ENCODE measurements at regions not wholly inside any gene's neighbourhood (a gene's known extent, or its start where the extent isn't known, plus 50 kb on each side); places are given as distances from the start of the nearest gene placed in this dataset.

DNA sequence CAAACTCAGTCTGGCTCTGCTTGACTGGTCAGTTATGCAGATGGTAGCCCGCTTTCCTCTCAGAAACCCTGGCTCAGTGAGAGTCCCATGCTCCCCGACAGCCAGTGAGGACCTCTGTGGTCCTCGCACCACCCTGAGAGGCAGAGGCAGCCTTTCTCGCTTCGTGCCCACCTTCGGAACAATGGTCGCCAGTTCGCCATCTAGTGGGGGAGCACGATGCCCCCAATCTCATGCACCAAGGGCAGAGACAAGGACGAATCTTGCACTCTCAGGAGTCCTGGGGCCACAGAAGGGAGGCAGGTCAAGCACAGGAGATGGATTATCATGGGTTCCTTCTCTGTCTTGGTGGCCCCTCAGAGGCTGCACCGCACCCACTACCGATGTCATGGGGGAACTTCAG lies 75.2 kb downstream of the RHCG start:
- no peak for DNase-seq

DNA sequence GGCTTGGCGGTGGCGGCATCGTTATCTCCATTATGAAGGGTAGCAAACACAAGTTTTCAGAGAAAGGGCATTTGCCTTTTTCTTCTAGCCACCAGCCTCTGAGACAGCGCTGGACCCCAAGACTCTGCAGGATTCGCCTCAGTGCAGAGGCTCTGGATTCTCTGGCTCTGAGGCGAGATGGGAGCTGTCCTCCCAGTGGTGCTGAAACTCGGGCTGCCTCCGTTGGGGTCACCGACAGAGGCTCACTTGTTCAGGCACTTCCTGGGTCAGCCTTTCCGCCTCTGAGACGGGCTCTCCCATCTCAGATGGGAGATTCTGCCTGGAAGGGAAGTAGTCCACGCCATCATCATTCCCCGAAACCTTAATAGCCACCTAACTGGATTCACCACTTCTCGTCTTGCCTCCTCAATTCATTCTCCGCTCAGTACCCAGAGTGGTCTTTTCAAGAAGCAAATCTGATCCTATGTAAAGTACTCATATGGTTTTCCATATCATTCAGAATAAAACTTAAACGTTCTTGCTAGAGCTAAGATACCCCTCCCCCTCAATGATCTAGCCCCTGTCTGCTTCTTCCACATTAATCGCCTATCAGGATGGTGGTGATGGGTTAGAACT lies 76.9 kb downstream of the RHCG start:
- DNase-seq: no peak

DNA sequence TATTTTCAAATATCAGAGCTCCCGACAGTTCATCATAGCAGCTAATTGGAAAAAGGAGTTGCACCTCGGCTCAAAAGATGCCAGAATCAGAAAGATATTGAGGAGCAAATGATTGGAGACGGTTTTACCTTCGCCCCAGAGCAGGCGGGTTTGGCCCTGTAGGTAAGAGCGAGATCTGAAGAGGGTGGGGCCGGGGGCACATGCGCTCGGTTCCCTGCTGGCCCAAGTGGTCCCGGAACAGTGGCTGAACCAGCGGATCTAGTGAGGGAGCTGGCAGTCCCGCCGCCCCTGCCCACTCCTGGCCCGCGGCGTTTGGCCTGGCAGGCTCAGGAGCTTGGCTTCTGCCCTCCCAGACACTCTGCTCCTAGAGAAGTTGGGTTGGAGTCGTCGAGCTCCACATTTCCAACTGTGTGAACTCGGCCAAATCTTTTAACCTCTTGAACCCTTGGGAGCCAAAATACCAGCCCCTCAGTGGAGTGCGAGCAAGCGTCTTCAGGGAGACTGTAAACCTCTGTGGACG lies 79.1 kb downstream of the RHCG start:
- DNase-seq: no peak

DNA sequence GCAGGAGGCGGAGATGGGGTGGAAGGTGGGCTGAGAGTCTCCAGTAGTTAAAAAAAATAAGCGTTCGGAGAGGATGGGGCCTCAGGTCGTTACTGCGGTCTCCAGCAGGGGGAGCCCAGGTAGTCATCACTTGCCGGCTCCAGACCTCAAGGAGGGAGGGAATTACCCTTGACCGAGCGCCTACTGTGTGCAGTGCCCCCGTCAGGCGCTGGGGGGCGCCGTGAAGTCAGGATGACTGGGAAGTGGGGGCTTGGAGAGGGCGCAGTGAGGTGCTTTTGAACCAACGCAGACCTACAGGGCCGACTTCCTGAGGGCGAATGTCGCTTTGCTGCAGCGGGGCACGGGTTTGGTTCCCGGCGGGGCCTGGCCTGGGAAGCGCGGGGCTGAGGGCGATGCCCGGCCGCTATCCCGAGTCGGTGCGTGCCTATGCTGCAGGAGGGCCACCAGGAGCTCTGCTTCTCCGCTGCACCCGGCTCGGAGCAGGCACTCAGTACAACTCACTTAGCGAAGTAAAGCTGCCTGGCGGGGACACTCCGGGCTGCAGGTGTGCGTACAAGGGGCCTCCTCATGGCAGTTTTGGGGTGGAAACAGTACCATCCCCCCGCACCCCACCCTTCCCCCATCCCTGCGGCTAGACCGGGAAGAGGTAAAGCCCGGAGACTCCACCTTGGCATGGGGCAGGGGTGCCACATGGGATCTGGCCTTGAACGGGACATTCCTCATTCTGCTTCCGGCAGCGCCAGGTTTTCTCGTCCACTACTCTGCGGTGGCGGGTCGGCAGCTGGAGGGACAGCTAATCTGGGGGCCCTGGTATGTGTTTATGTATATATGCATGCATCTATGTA lies 79.8 kb downstream of the RHCG start:
- DNase-seq: peak; percentile 45

GRCh38 chr15:89414571-89414970 lies 79.9 kb upstream of the POLG start:
- DNase-seq: no peak

DNA sequence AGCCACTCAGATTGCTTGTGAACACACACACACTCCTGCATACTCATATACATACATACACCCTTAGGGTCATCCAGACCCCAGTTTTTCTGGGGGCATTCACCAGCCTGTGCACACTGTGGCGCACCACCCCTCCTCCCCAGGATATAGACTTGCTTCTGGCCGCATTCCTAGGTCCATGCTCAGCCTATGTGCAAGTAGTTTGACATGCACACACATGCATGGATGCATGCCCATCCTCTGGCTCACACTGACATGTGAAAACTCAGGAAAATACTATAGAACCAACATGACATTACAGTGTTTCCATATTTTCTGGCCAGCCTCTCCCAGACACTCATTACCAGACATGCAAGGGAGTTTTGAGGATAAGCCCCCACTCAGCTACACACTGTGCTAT lies 79.3 kb upstream of the POLG start:
- DNase-seq: no peak

DNA sequence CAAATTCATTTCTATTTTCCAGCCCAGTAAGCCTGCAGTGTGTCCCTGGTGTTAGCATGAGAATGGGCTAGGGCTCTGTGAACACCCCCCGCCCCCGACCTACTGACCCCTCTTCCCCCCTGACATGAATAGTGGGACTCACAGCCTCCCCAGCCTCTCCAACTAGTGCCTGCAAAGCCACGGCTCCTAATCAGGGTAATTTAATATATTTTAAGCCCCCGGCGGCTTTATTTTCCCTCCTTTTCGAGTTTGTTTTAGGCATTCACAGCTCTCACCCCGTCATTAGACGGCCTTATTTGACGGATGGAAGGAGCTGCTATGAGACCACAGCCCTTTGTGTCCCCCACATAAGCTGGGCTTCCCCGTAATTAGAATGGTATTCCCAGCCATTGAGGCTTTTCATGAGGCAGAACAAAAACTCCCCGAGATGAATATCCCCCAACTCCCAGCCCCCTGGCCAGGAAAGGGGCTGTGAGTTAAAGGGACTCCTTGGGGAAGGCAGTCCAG lies 78.3 kb upstream of the POLG start:
- no peak for DNase-seq

- no peak for DNase-seq
Observed at GRCh38 chr15:89410039-89410435, 75.4 kb upstream of the POLG start.

GRCh38 chr15:89409184-89410038 lies 74.8 kb upstream of the POLG start:
- no peak for DNase-seq

DNA sequence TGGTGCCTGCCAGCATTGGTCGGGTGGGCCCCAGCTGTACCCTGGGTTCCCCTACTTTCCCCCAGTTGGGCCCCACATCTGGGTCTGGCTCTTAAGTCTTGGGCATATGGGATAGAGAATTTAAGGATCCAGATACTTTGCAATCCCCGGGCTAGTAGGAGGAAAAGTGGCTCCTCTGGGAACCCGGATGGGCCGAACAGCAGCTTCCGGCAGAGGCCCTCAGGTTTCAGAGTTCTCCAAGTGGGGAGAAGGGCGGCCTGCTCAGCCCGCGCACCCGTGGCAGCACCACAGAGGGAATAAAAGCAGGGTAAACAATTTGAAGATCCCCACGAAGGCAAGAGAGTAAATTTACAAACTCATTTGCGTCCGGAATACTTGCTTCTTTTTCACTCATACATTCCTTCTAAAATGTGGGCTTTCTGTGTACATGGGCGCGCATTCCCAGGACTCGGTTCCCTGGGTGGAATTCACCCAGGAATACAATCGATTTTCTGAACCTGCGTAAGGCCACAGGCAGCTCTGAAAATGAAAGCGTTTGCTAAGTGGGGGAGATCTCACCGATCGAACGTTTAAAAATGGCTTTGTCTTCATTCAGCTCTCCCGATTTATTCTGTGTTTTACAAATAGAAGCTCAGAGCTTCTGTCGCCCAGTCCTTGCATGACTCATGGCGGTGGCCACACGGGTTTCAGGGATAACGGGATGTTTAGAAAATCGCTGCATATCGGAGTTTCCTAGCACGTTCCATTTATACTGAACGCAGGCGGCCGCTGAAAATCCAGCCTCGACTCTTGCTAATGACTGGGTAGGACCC lies 74.0 kb upstream of the POLG start:
- no peak for DNase-seq

DNA sequence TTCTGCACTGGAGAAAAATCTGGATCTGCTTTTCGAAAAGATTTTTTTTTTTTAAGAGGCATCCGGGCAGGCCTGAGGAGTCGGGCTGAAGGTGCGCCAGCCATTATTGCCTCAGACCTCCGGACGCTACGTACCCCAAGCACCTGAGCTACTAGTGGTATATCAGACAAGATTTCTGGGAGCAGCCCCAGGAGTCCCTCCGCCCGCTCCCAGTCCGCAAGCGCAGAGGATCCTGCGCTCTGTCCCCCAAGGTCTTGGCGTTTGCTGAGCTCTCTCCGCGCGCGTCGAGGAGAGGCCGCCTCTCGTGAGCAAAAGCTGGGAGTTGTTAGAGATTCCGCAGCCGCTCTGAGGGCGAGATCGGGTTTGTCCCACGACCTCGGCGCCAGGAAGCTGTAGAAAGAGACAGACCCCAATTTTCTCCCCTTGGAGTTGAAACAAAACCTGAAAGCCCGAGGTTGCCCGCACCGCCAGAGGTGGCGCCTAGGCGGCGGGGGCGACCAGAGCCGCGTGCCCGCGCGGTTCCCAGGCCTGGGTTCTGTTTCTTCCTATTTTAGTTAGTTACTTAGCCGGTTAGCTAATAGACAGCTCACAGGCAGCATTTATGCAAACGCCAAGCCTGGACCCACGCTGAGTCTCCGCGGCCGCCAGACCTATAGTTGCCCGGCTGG lies 72.5 kb upstream of the POLG start:
- DNase-seq: no peak

DNA sequence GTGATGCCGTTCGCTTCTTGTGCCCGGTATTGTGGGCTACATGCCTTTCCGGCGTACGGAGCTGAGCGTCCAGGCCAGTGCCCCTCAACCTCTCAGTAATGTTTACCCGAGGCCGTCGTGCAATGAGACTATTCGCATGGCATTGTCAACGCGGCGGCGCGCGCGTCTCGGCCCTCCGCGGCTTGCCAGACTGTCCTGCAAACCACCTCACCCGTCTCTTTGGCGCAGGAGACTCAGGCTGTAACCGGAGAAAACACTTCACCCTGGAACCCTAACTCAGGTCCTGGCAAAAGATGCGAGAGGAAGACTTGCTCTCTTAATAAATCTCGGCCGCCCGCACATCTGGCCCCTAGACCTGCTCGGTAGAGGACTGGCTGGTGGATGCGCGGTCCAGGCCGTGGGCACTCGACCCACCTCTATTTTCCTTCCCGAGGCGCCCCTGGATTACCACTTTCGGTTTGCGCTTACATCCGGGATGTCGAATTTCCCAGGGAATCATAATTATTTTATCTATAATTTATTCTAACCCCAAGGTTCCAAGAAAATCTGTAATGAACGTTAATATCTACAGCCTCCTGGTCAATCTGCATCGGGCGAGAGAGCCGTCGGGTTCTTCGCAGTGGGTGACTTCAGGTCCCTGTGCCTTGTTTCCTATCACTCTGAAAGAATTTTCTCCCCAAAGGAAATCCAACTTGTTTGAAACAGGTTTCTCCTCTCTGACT lies 71.8 kb upstream of the POLG start:
- DNase-seq: no peak

GRCh38 chr15:89405494-89405893 lies 70.9 kb upstream of the POLG start:
- DNase-seq: no peak

- DNase-seq: no peak
Observed at GRCh38 chr15:89404023-89404422, 69.4 kb upstream of the POLG start.

- DNase-seq: no peak
Observed at GRCh38 chr15:89402518-89402805, 67.8 kb upstream of the POLG start.

DNA sequence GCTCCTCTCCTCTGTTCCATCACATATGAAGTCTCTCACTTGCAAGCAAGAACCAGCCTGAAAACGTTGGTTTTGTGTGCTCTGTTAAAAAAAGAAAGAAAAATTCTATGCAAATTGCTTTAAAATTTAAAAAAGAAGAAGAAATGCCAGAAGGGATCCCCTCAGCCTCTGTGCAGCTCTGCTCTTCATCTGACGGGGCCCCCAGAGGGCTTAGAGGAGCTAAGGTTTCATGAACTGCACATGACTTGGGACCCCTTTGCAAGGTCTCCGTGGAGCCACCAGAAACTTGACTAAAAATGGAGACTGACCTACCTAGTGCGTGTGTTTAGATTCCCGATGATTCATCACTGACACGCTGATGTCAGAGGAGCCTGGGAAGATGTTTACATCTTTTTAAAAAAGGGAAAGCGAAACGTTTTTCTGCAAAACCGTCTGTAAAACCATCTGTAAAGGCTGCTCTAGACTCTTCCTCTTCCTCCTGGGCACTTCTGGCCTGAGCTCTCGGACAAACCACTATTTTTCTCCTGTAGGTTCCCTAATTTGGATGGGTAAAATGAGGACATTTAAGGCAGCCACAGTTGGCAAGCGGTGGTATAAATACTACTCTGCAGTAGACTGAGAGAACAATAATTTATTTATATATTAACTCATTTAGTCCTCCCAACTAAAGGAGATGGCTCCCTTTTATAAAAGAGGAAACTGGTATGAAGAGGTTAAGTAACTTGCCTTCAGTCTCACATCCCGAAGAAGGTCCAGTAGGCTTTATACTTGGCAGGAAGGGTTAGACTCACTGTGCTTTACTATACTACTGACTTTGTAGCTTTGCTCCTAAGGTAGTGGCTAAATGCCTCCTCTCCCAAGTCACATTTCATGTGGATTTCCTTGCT lies 67.2 kb upstream of the POLG start:
- no peak for DNase-seq

DNA sequence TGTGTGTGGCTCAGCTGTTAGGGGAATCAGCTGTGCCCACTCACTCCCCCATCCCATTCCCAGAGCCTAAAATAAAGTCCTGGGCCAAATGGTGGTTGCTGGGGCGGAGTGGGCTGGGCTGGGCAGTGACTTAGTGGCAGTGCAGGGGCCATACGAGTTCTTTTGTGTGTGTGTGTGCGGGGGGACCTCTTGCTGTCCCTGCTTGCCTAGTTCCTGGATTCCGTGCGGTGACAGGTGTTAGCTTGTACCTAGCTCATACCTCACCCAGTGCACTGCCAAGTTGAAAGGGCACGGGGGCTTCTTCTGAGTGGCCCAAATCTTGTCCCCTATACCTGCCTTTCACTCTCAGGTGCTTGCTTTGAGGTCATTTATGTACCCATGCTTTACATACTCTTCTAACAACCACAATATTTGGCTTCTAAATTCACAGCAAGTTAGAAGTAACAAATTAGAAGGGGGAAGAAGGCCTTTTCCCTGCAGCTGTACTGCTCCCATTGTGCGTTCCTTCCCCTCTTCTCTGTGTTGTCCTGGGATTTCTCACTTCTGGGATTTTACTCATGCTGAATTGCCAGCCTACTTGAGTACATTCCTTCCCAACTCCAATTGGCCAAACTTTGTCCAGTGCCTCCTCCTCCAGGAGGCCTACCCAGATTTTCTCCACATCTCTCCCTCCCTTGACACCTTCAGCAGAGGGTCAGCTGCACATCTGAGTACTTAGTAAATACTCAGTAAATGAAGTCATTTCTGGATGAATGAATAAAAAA lies 66.3 kb upstream of the POLG start:
- no peak for DNase-seq

DNA sequence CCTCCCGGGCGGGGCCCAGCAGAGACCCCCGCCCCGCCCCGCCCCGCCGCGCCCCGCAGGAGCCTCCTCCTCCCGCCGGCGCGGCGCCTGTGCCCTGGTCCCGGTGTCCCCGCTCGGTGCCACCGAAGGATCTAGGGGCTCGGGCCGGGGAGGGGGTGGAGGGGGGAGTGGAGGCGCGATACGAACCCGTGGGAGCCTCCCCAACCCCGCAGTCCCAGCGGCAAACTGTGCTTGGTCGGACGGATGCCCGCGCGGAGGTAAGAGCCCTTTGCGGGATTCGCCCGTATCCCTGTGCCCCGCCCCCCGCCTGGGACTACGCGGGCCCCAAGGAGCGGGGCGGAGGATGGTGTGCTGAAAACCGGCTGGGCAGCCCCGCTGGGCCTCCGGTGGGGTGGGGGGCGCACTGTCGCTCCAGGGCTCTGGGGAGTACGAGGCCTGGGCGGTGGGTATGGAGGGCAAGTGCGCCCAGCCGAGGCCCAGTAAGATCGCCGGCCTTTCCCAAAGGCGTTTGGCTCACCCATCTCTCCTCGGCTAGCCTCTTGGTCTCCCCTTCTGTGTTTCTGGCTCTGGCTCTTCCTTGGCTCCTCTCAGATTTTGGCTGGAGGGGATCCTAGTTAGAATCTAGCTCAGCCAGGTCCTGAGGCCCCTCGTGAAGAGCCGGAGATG lies 65.6 kb upstream of the POLG start:
- no peak for DNase-seq
